Breast epithelium (tissue), 3 donors: ENCODE measurements at regions not wholly inside any gene's neighbourhood (a gene's known extent, or its start where the extent isn't known, plus 50 kb on each side); places are given as distances from the start of the nearest gene placed in this dataset.

Experiments
- POLR2A ChIP-seq: fragments of 450-650 bp; IDR thresholded peaks from one replicate; pipeline ENCODE4 v1.6.1; 2016; ENCODE audit warnings: antibody characterized with exemption, mild to moderate bottlenecking, moderate library complexity
- TF ChIP-seq, protein P1 (sequence below), 3 donors: fragments of 450-650 bp; IDR thresholded peaks; one replicate each; pipeline ENCODE4 v1.5.1; 2016 to 2017; ENCODE audit warnings: antibody characterized with exemption in 3 of 3, mild to moderate bottlenecking in 3 of 3, moderate library complexity in 3 of 3

DNA sequence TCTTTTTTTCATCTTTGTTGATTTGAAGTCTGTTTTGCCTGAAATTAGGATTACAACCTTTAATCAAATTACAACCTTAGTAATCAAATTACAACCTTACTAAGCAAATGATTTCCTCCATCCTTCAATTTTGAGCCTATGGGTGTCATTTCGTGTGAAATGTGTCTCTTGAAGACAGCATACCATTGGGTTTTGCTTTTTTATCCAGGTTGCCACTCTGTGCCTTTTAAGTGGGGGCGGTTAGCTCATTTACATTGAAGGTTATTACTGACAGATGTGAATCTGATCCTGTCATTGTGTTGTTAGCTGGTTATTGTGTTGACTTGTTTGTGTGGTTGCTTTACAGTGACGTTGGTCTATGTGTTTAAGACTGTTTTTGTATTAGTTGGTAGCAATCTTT, 74.8 kb upstream of the BCL9 start:
- TF ChIP-seq, protein P1, sequence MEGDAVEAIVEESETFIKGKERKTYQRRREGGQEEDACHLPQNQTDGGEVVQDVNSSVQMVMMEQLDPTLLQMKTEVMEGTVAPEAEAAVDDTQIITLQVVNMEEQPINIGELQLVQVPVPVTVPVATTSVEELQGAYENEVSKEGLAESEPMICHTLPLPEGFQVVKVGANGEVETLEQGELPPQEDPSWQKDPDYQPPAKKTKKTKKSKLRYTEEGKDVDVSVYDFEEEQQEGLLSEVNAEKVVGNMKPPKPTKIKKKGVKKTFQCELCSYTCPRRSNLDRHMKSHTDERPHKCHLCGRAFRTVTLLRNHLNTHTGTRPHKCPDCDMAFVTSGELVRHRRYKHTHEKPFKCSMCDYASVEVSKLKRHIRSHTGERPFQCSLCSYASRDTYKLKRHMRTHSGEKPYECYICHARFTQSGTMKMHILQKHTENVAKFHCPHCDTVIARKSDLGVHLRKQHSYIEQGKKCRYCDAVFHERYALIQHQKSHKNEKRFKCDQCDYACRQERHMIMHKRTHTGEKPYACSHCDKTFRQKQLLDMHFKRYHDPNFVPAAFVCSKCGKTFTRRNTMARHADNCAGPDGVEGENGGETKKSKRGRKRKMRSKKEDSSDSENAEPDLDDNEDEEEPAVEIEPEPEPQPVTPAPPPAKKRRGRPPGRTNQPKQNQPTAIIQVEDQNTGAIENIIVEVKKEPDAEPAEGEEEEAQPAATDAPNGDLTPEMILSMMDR (IDR thresholded peaks at IDR 0.05): no peak
- TF ChIP-seq POLR2A: no peak
